ENCODE measurements at regions not wholly inside any gene's neighbourhood (a gene's known extent, or its start where the extent isn't known, plus 50 kb on each side); places are given as distances from the start of the nearest gene placed in this dataset.
A peak's percentile ranks its signal among the peaks of the same experiment; 100 is the strongest.
"Not testable (repeated sequence)": the region's sequence is repeated elsewhere in the genome, so short reads cannot be mapped to it uniquely, and the experiment has no call there.

GRCh38 chr3:198096015-198096414, 136.0 kb downstream of the LMLN start:
- DNase-seq (ENCODE audit: low read depth): no peak

- no peak for DNase-seq (ENCODE audit: low read depth)
These were observed 137.0 kb downstream of the LMLN start for GRCh38 chr3:198097048-198097447.

GRCh38 chr3:198098661-198099081, 138.7 kb downstream of the LMLN start:
- DNase-seq (ENCODE audit: low read depth): not testable (repeated sequence)

- not testable (repeated sequence) for DNase-seq (ENCODE audit: low read depth)
These were observed 143.1 kb downstream of the LMLN start for GRCh38 chr3:198103070-198103469.

- DNase-seq (ENCODE audit: low read depth): no peak
These were observed 146.2 kb downstream of the LMLN start for GRCh38 chr3:198106265-198106664.

- no peak for DNase-seq (ENCODE audit: low read depth)
These were observed 148.1 kb downstream of the LMLN start for GRCh38 chr3:198107840-198108734.

- no peak for DNase-seq (ENCODE audit: low read depth)
These were observed 149.9 kb downstream of the LMLN start for GRCh38 chr3:198109883-198110282.

GRCh38 chr3:198112031-198112430, 152.0 kb downstream of the LMLN start:
- no peak for DNase-seq (ENCODE audit: low read depth)

- no peak for DNase-seq (ENCODE audit: low read depth)
These were observed 153.4 kb downstream of the LMLN start for GRCh38 chr3:198113206-198114053.

- DNase-seq (ENCODE audit: low read depth): not testable (repeated sequence)
These were observed 154.5 kb downstream of the LMLN start for GRCh38 chr3:198114516-198114915.

GRCh38 chr3:198122184-198122583, 162.2 kb downstream of the LMLN start:
- not testable (repeated sequence) for DNase-seq (ENCODE audit: low read depth)

- not testable (repeated sequence) for DNase-seq (ENCODE audit: low read depth)
These were observed 177.2 kb downstream of the LMLN start for GRCh38 chr3:198137038-198137835.

- DNase-seq (ENCODE audit: low read depth): not testable (repeated sequence)
These were observed 178.2 kb downstream of the LMLN start for GRCh38 chr3:198138205-198138604.

GRCh38 chr3:198139037-198139436, 179.0 kb downstream of the LMLN start:
- DNase-seq (ENCODE audit: low read depth): not testable (repeated sequence)

- DNase-seq (ENCODE audit: low read depth): not testable (repeated sequence)
These were observed 179.6 kb downstream of the LMLN start for GRCh38 chr3:198139513-198140167.

- peak; percentile 35 for DNase-seq (ENCODE audit: low read depth)
These were observed 183.5 kb downstream of the LMLN start for GRCh38 chr3:198143300-198144137.

GRCh38 chr3:198145231-198145784, 185.3 kb downstream of the LMLN start:
- peak; percentile 16 for DNase-seq (ENCODE audit: low read depth)

- DNase-seq (ENCODE audit: low read depth): not testable (repeated sequence)
These were observed 186.1 kb downstream of the LMLN start for GRCh38 chr3:198146070-198146469.

GRCh38 chr3:198146559-198147164, 186.6 kb downstream of the LMLN start:
- not testable (repeated sequence) for DNase-seq (ENCODE audit: low read depth)

GRCh38 chr3:198147213-198147612, 187.2 kb downstream of the LMLN start:
- not testable (repeated sequence) for DNase-seq (ENCODE audit: low read depth)
